AG09309 (cell line): ENCODE measurements at regions not wholly inside any gene's neighbourhood (a gene's known extent, or its start where the extent isn't known, plus 50 kb on each side); places are given as distances from the start of the nearest gene placed in this dataset.

Experiments used
- DNase-seq: peaks from one replicate; pipeline ENCODE4 v3.0.0-alpha.2; 2010; ENCODE audit warnings: low read depth
- H3K4me3 ChIP-seq: 2 replicates; pipeline ENCODE4 v1.5.1; 2011; ENCODE audit warnings: mild to moderate bottlenecking, low read depth, low read length, moderate library complexity; ENCODE audit not compliant: control insufficient read depth
- TF ChIP-seq, protein P1 (sequence below): IDR thresholded peaks from 2 replicates; pipeline ENCODE4 v1.5.1; 2011; ENCODE audit warnings: mild to moderate bottlenecking, low read depth, low read length, inconsistent platforms; ENCODE audit not compliant: insufficient read depth, control insufficient read depth; ENCODE audit errors: missing control alignments

- DNase-seq = no peak
- H3K4me3 ChIP-seq = no peak overlapping the region
- TF ChIP-seq, protein P1, sequence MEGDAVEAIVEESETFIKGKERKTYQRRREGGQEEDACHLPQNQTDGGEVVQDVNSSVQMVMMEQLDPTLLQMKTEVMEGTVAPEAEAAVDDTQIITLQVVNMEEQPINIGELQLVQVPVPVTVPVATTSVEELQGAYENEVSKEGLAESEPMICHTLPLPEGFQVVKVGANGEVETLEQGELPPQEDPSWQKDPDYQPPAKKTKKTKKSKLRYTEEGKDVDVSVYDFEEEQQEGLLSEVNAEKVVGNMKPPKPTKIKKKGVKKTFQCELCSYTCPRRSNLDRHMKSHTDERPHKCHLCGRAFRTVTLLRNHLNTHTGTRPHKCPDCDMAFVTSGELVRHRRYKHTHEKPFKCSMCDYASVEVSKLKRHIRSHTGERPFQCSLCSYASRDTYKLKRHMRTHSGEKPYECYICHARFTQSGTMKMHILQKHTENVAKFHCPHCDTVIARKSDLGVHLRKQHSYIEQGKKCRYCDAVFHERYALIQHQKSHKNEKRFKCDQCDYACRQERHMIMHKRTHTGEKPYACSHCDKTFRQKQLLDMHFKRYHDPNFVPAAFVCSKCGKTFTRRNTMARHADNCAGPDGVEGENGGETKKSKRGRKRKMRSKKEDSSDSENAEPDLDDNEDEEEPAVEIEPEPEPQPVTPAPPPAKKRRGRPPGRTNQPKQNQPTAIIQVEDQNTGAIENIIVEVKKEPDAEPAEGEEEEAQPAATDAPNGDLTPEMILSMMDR = no peak
These were observed 95.0 kb upstream of the ACTBL2 start for GRCh38 chr5:57577432-57578175.

DNA sequence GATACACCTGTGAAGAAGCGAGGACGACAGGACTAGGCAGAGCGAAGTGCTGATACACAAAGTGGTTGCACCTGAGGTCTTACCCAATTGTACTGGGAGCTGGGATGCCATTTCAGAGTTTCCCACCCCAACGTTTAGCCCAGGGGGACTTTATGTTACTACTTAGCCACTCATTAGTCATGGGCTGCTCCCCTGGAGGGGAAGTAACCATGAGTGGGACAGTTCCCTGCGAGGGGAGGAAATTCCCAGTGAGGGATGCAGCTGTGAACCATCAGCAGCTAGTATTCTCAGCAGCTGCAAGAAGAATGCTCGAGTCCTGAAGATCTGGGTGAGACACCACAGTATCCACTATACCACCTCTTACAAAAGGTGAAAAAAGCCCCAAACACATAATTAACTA lies 93.7 kb upstream of the ACTBL2 start:
- TF ChIP-seq, protein P1 = no peak
- no peak for DNase-seq
- no peak overlapping the region for H3K4me3 ChIP-seq

- no peak overlapping the region for H3K4me3 ChIP-seq
- TF ChIP-seq, protein P1 = no peak
These were observed 93.2 kb upstream of the ACTBL2 start for GRCh38 chr5:57575839-57576238.

DNA sequence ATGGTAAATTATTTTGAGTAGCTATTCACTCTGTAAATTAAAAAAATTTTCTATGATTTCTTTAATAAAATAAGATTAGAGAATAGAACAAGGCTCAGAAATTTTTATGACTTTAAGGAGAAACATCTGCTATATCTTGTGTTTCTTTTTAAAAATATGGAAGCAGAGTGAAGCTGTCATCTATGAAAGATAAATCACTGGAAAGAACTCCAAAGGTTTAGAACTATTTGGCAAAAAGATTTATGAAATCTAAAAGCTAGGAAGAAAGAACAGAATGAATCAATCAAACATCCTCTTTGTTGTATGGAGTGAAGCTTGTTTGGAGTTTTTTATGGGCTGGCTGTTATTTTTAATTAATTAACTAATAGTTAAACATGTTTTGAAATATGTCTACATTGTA lies 89.8 kb upstream of the ACTBL2 start:
- DNase-seq = no peak
- TF ChIP-seq, protein P1 = no peak
- no peak overlapping the region for H3K4me3 ChIP-seq

More at GRCh38 chr5:57575839-57576238, 93.2 kb upstream of the ACTBL2 start:
- DNase-seq = no peak

GRCh38 chr5:57569601-57570000 lies 87.0 kb upstream of the ACTBL2 start:
- DNase-seq = no peak
- TF ChIP-seq, protein P1 = no peak
- no peak overlapping the region for H3K4me3 ChIP-seq

GRCh38 chr5:57568136-57568535 lies 85.5 kb upstream of the ACTBL2 start:
- TF ChIP-seq, protein P1 = no peak
- no peak for DNase-seq
- no peak overlapping the region for H3K4me3 ChIP-seq
